HG02840 (cell line): ENCODE measurements at regions not wholly inside any gene's neighbourhood (a gene's known extent, or its start where the extent isn't known, plus 50 kb on each side); places are given as distances from the start of the nearest gene placed in this dataset.
"Not testable (repeated sequence)": the region's sequence is repeated elsewhere in the genome, so short reads cannot be mapped to it uniquely, and the experiment has no call there.

Experiments
- ATAC-seq: cut with Tn5 transposase; IDR thresholded peaks from one replicate; pipeline ENCODE4 v1.9.1; 2021; ENCODE audit warnings: mild to moderate bottlenecking, moderate library complexity, moderate number of reproducible peaks; ENCODE audit not compliant: unreplicated experiment, low FRiP score

DNA sequence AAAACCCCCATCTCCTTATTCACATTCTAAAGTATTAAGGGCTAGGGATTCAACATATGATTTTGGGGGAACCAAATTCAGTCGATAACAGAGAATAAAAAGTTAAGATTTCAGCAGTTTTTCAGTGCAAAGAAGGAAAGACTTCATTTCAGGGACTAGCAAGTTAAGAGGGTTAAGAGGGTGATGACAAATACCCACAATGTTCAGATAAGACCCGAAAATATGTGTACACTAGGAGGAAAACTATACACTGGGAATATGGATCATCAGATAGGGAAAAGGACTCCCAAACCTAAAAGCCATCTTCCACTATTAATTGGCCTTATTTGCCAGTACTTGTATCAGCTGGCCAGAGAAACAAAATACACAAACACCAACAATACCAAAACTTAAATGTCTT lies 824.2 kb downstream of the SLC16A7 start:
- no peak for ATAC-seq

- ATAC-seq = no peak
Measured at GRCh38 chr12:60421741-60422140, 825.9 kb downstream of the SLC16A7 start.

- ATAC-seq = no peak
Measured at GRCh38 chr12:60437297-60437696, 841.5 kb downstream of the SLC16A7 start.

- ATAC-seq = no peak
Measured at GRCh38 chr12:60441577-60441976, 845.7 kb downstream of the SLC16A7 start.

DNA sequence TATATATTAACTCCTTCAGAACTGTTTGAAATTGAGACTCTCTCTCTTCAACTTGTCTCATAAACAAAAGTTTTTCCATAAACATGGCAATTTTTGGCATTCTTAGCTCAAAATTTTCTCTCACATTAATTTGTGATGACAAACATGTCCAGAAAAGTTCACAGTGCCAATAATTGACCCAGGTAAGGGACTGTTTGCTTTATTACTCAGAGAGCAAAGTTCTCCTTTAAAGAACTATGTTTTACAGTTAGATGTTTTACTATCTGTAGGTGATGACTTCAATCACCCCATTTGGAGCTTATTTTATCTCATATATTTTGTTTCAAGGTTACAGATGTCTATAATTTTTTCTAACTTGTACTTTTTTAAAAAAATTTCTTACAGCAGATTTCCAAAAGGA lies 855.6 kb downstream of the SLC16A7 start:
- ATAC-seq = no peak

GRCh38 chr12:60465060-60465459 lies 869.2 kb downstream of the SLC16A7 start:
- no peak for ATAC-seq

GRCh38 chr12:60468546-60468945 lies 872.7 kb downstream of the SLC16A7 start:
- no peak for ATAC-seq

DNA sequence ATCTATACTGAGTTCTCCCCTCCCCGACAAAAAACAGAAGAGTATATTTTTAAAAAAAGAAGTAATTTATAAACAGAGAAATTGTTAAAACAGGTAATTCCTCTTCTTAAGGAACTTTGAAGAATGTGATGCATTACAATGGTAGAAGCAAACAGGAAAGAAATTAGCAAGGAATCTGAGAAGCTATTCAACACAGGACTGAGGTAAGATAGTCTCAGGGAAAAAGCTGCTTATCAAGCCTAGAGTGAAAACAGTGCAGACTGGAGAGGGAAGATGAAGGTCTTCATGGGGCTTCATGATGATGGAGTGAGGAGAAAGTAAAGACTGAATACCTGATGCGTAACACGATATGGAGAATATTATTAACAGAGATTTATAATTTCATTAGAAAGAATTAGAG lies 880.0 kb downstream of the SLC16A7 start:
- ATAC-seq = no peak

- no peak for ATAC-seq
Measured at GRCh38 chr12:60487284-60487683, 891.5 kb downstream of the SLC16A7 start.

GRCh38 chr12:60489071-60489470 lies 893.2 kb downstream of the SLC16A7 start:
- no peak for ATAC-seq

- no peak for ATAC-seq
Measured at GRCh38 chr12:60494244-60494643, 898.4 kb downstream of the SLC16A7 start.

DNA sequence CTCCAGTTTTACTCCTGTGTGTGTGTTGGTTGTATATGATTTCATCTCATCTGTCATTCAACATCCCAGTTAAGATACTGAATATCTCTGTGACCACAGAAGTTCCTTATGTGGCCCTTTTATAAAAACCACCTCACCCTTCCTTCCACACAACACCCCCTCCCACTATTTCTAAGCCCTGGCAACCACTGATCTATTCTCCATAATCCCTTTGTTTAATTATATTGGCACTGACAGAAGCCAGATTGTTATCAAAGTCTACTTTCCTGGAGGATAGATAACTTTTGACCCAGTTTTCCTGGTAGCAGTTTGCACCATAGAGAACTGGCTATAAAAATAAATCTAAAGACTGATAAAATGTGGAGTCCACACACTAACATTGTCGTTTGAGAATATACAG lies 902.8 kb downstream of the SLC16A7 start:
- ATAC-seq = no peak

- no peak for ATAC-seq
Measured at GRCh38 chr12:60501124-60501729, 905.4 kb downstream of the SLC16A7 start.

DNA sequence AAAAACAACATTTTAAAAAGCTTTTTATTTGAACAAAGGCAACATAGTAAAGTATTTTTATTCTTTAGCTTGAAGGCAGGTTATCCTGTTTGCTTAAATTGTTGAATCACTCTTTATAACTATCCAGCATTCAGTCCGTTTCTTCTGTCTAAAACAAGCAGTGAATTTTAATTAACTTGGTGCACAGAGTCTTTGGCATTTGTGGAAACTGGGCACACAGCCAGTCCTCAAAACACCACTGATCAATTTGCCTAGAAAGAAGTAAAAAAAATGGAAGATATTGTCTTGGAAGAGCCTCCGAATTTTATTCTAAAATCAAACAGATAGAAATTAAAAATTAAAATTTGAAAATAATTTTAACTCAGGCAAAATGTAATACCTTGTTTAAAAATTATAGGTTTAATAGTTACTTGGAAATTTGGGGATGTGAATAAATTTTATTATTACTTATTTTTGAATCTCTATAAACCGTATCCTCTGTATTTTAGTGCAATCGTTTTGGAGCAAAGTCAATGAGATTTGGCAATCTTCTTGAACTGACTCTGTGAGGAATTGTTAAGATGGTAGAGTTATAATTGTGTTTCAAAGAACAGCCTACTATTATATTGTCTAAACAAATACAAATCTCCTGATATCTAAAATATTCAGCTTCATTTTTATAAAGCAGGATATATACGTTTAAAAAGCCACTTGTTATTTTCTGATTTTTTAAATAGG lies 927.0 kb downstream of the SLC16A7 start:
- no peak for ATAC-seq

DNA sequence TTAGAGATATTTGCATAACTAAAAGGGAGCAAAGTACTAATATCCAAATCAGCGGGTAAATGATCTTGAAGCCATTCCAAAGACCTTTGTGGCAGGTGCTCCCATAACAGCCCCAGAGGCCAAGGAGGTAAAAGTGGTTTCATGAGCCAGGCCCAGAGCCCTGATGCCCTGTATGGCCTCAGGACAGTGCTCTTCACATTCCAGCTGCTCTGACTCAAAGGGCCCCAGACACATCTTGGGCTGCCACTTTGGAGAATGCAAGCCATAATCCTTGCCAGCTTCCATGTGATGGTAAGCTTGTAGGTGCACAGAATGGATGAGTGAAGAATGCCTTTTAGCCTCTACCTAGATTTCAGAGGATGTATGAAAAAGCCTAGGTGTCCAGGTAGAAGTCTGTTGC lies 933.4 kb downstream of the SLC16A7 start:
- ATAC-seq = no peak

DNA sequence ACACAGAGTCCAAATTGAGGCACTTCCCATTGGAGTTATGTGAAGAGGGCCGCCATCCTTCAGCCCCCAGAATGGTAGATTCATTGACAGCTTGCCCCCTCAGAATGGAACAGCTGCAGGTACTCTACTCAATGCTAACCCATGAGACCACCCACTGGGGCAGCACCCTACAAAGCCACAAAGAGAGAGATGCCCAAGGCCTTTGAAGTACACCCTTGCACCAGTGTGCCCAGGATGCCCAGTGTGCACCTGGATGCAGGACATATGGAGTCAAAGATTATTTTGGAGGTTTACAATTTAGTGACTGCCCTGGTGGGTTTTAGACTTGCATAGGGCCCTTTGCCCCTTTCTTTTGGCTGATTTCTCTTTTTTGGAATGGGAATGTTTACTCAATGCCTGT lies 933.9 kb downstream of the SLC16A7 start:
- no peak for ATAC-seq

DNA sequence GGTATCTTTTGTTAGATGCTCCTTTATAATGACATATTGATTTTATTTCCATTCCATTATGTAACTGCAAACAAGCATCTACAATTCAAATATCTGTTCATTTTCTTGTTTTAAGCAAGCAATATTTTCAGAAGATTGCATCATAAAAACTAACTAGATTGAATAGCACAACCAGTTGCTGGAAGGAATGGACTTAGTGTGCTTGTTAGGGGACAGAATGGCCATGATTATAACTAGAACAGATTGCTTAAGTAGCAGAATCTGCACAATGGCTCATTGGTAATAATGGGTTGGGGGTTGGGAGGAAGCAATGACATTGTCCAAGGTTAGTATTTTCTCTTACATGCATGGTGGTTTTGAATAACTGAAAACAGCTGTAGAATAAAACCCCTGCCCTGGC lies 939.5 kb downstream of the SLC16A7 start:
- ATAC-seq = no peak

DNA sequence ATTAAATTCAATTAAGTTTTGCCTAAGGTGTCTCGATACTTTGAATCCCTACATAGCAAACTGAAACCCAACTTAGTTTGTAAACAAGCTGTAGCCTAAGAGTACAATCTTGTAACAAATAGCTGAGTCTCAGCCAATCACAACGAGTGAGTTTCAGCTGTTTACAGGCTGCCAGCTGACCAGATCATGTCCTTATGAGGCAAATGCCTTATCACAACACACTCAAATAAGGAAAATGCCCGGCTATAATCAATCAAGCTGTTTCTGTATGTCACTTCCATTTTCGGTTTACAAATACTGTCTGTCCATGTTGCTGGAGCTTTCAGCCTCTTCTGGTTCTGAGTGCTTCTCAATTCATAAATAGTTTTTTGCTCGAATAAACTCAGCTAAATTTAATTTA lies 943.8 kb downstream of the SLC16A7 start:
- ATAC-seq = no peak

DNA sequence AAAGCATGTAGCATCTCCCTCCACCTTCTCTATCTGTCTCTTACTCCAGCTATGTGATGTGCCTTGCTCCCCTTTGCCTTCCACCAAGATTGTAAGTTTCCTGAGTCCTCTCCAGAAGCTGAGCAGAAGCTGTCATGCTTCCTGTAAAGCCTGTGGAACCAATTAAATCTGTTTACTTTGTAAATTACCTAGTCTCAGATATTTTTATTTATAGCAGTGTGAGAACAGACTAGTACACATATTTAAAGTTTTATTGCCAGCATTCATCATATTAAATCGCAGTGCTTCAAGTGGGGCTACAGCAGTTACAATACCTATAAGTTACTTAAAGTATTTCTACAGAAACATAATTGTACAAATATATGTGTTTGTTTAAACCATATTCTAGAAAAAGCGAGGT lies 973.1 kb downstream of the SLC16A7 start:
- no peak for ATAC-seq

- no peak for ATAC-seq
Measured at GRCh38 chr12:60577607-60578006, 981.8 kb downstream of the SLC16A7 start.

DNA sequence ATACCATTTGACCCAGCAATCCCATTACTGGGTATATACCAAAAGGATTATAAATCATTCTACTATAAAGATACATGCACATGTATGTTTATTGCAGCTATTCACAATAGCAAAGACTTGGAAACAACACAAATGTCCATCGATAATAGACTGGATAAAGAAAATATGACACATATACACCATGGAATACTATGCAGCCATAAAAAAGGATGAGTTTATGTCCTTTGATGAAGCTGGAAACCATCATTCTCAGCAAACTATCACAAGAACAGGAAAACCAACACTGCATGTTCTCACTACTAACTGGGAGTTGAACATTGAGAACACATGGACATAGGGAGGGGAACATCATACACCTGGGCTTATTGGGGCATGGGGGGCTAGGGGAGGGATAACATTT lies 991.8 kb downstream of the SLC16A7 start:
- not testable (repeated sequence) for ATAC-seq

DNA sequence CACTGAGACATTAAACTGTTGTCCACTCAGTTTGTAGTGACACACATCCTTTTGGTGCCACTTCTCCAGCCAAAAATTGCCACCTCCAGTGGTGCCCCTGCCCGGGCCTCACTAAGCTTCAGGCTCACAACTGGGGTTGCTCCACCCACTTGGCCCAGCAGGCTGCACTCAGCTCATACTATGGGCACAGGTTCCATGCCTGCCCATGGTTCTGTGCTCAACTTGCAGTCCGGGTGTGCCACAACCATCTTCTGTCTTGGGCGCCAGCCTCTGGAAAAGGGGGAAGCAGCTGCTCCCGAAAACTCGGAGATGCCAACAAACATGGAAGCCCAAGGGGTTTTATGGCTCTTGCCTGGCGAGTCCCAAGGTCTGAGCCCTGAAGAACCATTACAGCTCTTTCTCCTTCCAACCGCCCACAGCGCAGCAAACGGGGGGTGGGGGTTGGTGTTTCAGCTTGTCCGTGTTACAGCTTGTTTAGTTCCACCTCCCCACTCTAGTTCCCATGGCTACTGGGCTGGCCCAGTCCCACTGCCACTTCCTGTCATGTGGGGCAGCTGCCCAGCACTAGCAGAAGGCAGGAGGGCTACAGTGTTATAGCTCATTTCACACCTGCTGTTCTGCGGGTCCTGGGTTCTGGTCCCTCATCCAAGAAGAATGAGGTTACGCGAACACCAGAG lies 998.3 kb downstream of the SLC16A7 start:
- ATAC-seq = no peak
